ENCODE measurements at regions not wholly inside any gene's neighbourhood (a gene's known extent, or its start where the extent isn't known, plus 50 kb on each side); places are given as distances from the start of the nearest gene placed in this dataset.

DNA sequence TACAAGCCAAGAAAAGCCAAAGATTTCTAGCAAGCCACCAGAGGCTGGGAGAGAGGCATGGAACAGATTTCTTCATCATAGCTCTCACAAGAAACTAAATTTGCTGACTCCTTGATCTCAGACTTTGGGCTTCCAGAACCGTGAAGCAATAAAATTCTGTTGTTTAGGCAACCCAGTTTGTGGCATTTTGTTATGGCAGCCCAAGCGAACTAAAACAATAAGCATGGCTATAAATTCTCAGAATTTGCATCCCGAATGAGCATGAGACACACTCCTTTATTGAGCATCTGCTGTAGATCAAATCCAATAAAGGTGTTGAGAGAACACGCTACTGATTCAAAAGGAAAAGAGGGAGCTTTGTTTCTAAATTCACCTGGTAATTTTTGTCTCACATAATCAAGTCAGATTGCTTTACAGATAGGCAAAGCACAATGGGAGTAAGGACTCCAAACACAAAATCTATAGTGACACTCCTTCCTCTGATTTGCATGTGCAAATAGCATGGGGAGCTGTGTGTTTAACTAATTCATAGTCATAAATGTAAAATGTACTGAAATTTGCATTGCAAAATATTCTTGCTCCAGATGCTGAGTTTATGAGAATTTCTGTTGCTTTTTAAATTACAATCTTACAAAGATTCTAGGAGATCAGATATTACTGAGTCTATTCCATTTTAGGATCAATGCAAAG lies 308.7 kb downstream of the MED10 start:
- H3K14ac ChIP-seq (ENCODE audit: insufficient read depth, low read length): no peak overlapping the region
- no peaks in the 10 kb centered on the region for H3K27me3 ChIP-seq (ENCODE audit: insufficient read depth, low read length)
- no peak overlapping the region for H2AK5ac ChIP-seq (ENCODE audit: insufficient read length, low read length)
- peaks cover 9 to 14% of the 10 kb centered on the region in 2 experiments; a peak in 4 of 5 replicates for H3K9me3 Mint-ChIP-seq
- no peak overlapping the region for H3K4me2 ChIP-seq (ENCODE audit: insufficient read depth, insufficient read length, low read length)
- peaks cover 0 to 5% (median 5%) of the 10 kb centered on the region in 3 experiments; a peak in 3 of 7 replicates for H3K36me3 Mint-ChIP-seq (ENCODE audit: insufficient read depth in 1 of 3, low read depth in 3 of 3)
- no peaks in the 10 kb centered on the region for H3K79me2 ChIP-seq (ENCODE audit: insufficient read depth, low read length)
- H2BK20ac ChIP-seq (ENCODE audit: low read depth, low read length, poor library complexity, severe bottlenecking): no peak overlapping the region
- WGBS (ENCODE audit: extremely low coverage, insufficient read length, low lambda C conversion rate): no CpG with 5 or more reads among the region's 4 CpGs
- no peak overlapping the region for H3K4ac ChIP-seq (ENCODE audit: low read depth, low read length)
- no peaks in the 10 kb centered on the region for H4K20me1 ChIP-seq (ENCODE audit: control insufficient read depth, insufficient read depth, insufficient read length)
- H3K4me1 Mint-ChIP-seq: peaks cover 22 to 25% of the 10 kb centered on the region in 2 experiments
- TF ChIP-seq, protein P1, sequence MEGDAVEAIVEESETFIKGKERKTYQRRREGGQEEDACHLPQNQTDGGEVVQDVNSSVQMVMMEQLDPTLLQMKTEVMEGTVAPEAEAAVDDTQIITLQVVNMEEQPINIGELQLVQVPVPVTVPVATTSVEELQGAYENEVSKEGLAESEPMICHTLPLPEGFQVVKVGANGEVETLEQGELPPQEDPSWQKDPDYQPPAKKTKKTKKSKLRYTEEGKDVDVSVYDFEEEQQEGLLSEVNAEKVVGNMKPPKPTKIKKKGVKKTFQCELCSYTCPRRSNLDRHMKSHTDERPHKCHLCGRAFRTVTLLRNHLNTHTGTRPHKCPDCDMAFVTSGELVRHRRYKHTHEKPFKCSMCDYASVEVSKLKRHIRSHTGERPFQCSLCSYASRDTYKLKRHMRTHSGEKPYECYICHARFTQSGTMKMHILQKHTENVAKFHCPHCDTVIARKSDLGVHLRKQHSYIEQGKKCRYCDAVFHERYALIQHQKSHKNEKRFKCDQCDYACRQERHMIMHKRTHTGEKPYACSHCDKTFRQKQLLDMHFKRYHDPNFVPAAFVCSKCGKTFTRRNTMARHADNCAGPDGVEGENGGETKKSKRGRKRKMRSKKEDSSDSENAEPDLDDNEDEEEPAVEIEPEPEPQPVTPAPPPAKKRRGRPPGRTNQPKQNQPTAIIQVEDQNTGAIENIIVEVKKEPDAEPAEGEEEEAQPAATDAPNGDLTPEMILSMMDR (conservative IDR thresholded peaks at IDR 0.05): no peak
- H3K23ac ChIP-seq (ENCODE audit: insufficient read length, low read depth, low read length): no peak overlapping the region
- H3K27ac ChIP-seq (ENCODE audit: insufficient read length, low read depth, low read length): no peak overlapping the region
- H2BK120ac ChIP-seq (ENCODE audit: low read depth, low read length, poor library complexity, severe bottlenecking): no peak overlapping the region
- no peak for DNase-seq
- no peak overlapping the region; a peak in 1 of 7 replicates for H3K27ac Mint-ChIP-seq
- H2AFZ ChIP-seq (ENCODE audit: low read length): no peak overlapping the region
- no peak overlapping the region for H2BK12ac ChIP-seq (ENCODE audit: insufficient read length, low read depth, low read length)
- H3K23me2 ChIP-seq (ENCODE audit: insufficient read length, low read depth, low read length, poor library complexity, severe bottlenecking): no peaks in the 10 kb centered on the region
- peaks cover 4% of the 10 kb centered on the region; the same call in 1 of the 2 replicates for H3K4me1 ChIP-seq (ENCODE audit: insufficient read depth, low read length)
- H3K56ac ChIP-seq (ENCODE audit: insufficient read length, low read depth, low read length): no peak overlapping the region
- no peak overlapping the region for H3K18ac ChIP-seq (ENCODE audit: insufficient read length, low read depth, low read length)
- no peaks in the 10 kb centered on the region; the same call in 1 of the 2 replicates for H3K27me3 Mint-ChIP-seq (ENCODE audit: low read depth)
- no peak overlapping the region for H2BK15ac ChIP-seq (ENCODE audit: low read depth, low read length)
- no peaks in the 10 kb centered on the region for H3K9me3 ChIP-seq (ENCODE audit: control insufficient read depth, low read depth, low read length)
- H3K79me1 ChIP-seq (ENCODE audit: insufficient read depth, low read depth, low read length, poor library complexity, severe bottlenecking): no peaks in the 10 kb centered on the region
- no peak overlapping the region for H2BK5ac ChIP-seq (ENCODE audit: insufficient read length, low read length)
- H4K8ac ChIP-seq (replicated peaks; ENCODE audit: insufficient read length, low read depth, low read length): no peak overlapping the region
- no peak overlapping the region for H3K9ac ChIP-seq (ENCODE audit: extremely low read depth, insufficient read length, low read length)
- H4K5ac ChIP-seq (ENCODE audit: insufficient read length, low read depth, low read length): no peak overlapping the region
- no peak overlapping the region for H3T11ph ChIP-seq (ENCODE audit: low read length)
- H3K4me3 Mint-ChIP-seq: no peak overlapping the region
- H4K91ac ChIP-seq (ENCODE audit: insufficient read length, low read depth, low read length): no peak overlapping the region
